Smooth muscle cell (in vitro differentiated cells): ENCODE measurements at regions not wholly inside any gene's neighbourhood (a gene's known extent, or its start where the extent isn't known, plus 50 kb on each side); places are given as distances from the start of the nearest gene placed in this dataset.

ENCODE experiments used
- DNase-seq: peaks from one replicate; lab custom pipeline; 2025; ENCODE audit not compliant: unreplicated experiment; lab: John Stamatoyannopoulos, UW
- H2AFZ ChIP-seq: fragments of 200-600 bp; sonication (generic); 2 replicates; pipeline ENCODE4 v1.6.0; 2016; ENCODE audit warnings: antibody characterized with exemption, low read depth, mild to moderate bottlenecking
- H3F3A ChIP-seq: fragments of 200-600 bp; sonication (generic); 2 replicates; pipeline ENCODE4 v1.6.0; 2017; ENCODE audit warnings: antibody characterized with exemption, low read depth
- H3K27ac ChIP-seq: fragments of 200-600 bp; sonication (generic); 2 replicates; pipeline ENCODE4 v1.5.1; 2016; ENCODE audit warnings: low read depth, mild to moderate bottlenecking
- H3K27me3 ChIP-seq: fragments of 200-600 bp; sonication (generic); 2 replicates; pipeline ENCODE4 v1.6.1; 2016; ENCODE audit warnings: low read depth, mild to moderate bottlenecking
- H3K36me3 ChIP-seq: fragments of 200-600 bp; sonication (generic); 2 replicates; pipeline ENCODE4 v1.5.1; 2016; ENCODE audit warnings: low read depth
- H3K4me1 ChIP-seq: fragments of 200-600 bp; sonication (generic); 2 replicates; pipeline ENCODE4 v1.5.1; 2016; ENCODE audit warnings: low read depth
- H3K4me2 ChIP-seq: fragments of 200-600 bp; sonication (generic); 2 replicates; pipeline ENCODE4 v1.6.0; 2016; ENCODE audit warnings: mild to moderate bottlenecking
- H3K4me3 ChIP-seq: fragments of 200-600 bp; sonication (generic); 2 replicates; pipeline ENCODE4 v1.5.1; 2016; ENCODE audit warnings: mild to moderate bottlenecking
- H3K79me2 ChIP-seq: fragments of 200-600 bp; sonication (generic); 2 replicates; pipeline ENCODE4 v1.6.0; 2016; ENCODE audit warnings: low read depth, mild to moderate bottlenecking
- H3K9ac ChIP-seq: fragments of 200-600 bp; sonication (generic); 2 replicates; pipeline ENCODE4 v1.6.0; 2016; ENCODE audit warnings: low read depth
- H3K9me3 ChIP-seq: fragments of 200-600 bp; sonication (generic); replicated peaks from 2 replicates; pipeline ENCODE4 v1.5.1; 2016; ENCODE audit warnings: low read depth
- H4K20me1 ChIP-seq: fragments of 200-600 bp; sonication (generic); 2 replicates; pipeline ENCODE4 v1.6.0; 2016; ENCODE audit warnings: low read depth
- WGBS: methylation state at CpG from one replicate; pipeline ENCODE4 v1.1.7; 2016; ENCODE audit warnings: low lambda C conversion rate; 5-methylcytosine and 5-hydroxymethylcytosine counted together
- TF ChIP-seq, protein P1 (sequence below): fragments of 200-600 bp; sonication (generic); IDR thresholded peaks from 2 replicates; pipeline ENCODE4 v1.5.1; 2017; ENCODE audit warnings: borderline replicate concordance, mild to moderate bottlenecking, antibody characterized with exemption; ENCODE audit not compliant: insufficient read depth, poor library complexity, severe bottlenecking

DNA sequence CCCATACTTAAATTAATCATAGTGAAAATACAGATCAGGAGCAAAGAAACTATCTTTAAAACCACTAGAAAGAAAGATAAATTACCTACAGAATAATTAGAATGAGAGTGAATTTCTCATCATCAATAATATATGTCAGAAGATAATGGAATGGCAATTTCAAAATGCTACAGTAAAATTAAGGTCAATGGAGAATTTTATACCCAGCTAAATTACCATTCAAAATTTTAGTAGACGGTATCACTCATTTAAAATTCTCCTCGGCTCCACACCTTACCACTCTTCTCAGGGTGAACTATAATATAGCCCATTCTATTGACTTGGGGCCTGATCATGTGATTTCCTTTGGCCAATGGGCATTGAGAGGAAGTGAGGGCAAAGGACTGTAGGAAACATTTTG, 192.5 kb upstream of the TCERG1L start:
- 98% methylated on average over 2 of the region's 2 CpGs for WGBS
- H3K4me3 ChIP-seq = no peak overlapping the region
- peaks cover 13% of the 10 kb centered on the region for H3K9me3 ChIP-seq
- TF ChIP-seq, protein P1, sequence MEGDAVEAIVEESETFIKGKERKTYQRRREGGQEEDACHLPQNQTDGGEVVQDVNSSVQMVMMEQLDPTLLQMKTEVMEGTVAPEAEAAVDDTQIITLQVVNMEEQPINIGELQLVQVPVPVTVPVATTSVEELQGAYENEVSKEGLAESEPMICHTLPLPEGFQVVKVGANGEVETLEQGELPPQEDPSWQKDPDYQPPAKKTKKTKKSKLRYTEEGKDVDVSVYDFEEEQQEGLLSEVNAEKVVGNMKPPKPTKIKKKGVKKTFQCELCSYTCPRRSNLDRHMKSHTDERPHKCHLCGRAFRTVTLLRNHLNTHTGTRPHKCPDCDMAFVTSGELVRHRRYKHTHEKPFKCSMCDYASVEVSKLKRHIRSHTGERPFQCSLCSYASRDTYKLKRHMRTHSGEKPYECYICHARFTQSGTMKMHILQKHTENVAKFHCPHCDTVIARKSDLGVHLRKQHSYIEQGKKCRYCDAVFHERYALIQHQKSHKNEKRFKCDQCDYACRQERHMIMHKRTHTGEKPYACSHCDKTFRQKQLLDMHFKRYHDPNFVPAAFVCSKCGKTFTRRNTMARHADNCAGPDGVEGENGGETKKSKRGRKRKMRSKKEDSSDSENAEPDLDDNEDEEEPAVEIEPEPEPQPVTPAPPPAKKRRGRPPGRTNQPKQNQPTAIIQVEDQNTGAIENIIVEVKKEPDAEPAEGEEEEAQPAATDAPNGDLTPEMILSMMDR = no peak
- H3K27me3 ChIP-seq = no peaks in the 10 kb centered on the region
- no peaks in the 10 kb centered on the region for H3F3A ChIP-seq
- no peak overlapping the region for H2AFZ ChIP-seq
- no peaks in the 10 kb centered on the region for H3K36me3 ChIP-seq
- no peak overlapping the region for H3K4me2 ChIP-seq
- no peaks in the 10 kb centered on the region for H4K20me1 ChIP-seq
- no peaks in the 10 kb centered on the region for H3K79me2 ChIP-seq
- no peak for DNase-seq
- H3K27ac ChIP-seq = no peak overlapping the region
- no peaks in the 10 kb centered on the region for H3K4me1 ChIP-seq
- H3K9ac ChIP-seq = no peak overlapping the region

DNA sequence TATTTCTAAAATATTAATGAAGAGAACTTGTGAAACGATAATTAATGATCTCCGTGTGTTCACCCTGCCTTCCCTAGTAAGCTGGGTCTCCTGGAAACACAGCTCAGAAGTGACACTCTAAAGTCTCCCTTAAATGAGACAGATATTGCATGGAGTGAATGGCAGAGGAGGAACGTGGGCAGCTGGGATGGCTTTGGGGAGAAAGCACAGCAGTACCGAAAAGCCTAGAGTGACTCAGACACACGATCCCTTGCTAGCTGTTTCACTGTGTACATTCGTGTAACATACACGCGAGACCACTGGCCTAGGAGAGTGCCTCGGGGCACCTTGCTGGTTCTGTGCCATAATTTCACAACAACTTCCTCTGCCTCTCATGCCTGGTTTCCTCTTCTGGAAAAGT, 199.9 kb upstream of the TCERG1L start:
- DNase-seq = no peak
- H3K27ac ChIP-seq = no peak overlapping the region
- H3K9me3 ChIP-seq = no peaks in the 10 kb centered on the region
- 93% methylated on average over 9 of the region's 9 CpGs for WGBS
- H3K27me3 ChIP-seq = peaks cover 21% of the 10 kb centered on the region
- no peak overlapping the region for H3K4me3 ChIP-seq
- H3K36me3 ChIP-seq = no peaks in the 10 kb centered on the region
- peaks cover 7% of the 10 kb centered on the region for H3K4me1 ChIP-seq
- TF ChIP-seq, protein P1 = no peak
- no peak overlapping the region for H3K4me2 ChIP-seq
- no peaks in the 10 kb centered on the region for H3F3A ChIP-seq
- no peak overlapping the region for H3K9ac ChIP-seq
- H3K79me2 ChIP-seq = no peaks in the 10 kb centered on the region
- H2AFZ ChIP-seq = no peak overlapping the region
- peaks cover 8% of the 10 kb centered on the region for H4K20me1 ChIP-seq

DNA sequence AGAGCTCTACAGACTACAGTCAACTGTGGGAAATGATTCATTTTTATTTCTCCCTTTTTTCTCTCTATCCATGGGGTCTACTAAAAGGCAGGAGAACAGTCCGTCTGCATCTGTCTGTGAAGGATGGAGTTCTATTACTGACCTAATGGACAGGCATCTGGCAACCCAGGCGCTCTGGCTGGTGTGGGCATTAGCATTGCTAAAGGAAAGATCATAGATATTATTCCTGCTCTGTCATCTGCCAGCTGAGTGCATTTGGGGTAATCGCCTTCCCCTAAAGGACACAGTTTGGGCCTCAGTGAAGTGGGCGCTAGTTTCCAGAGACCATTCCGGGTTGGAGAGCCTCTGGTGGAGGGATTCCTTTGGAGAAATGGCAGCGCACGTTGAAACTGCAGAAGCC, 201.3 kb upstream of the TCERG1L start:
- no peak for DNase-seq
- Histone ChIP-seq H4K20me1 (peaks cover 8% of the 10 kb centered on the region), H3K4me1 (peaks cover 7% of the 10 kb centered on the region), H3K4me3 (no peak overlapping the region), H3K79me2 (no peaks in the 10 kb centered on the region), H3K4me2 (no peak overlapping the region), H3K9me3 (no peaks in the 10 kb centered on the region), H3K36me3 (no peaks in the 10 kb centered on the region), H3K27ac (no peak overlapping the region), H2AFZ (no peak overlapping the region), H3K9ac (no peak overlapping the region), H3F3A (no peaks in the 10 kb centered on the region), H3K27me3 (peaks cover 36% of the 10 kb centered on the region)
- WGBS = 93% methylated on average over 7 of the region's 7 CpGs
- TF ChIP-seq, protein P1 = no peak

- Histone ChIP-seq H3K9me3 (no peaks in the 10 kb centered on the region), H2AFZ (no peak overlapping the region), H3K79me2 (no peaks in the 10 kb centered on the region), H3K36me3 (no peaks in the 10 kb centered on the region), H3K27me3 (peaks cover 41% of the 10 kb centered on the region), H3K4me2 (no peak overlapping the region), H4K20me1 (peaks cover 8% of the 10 kb centered on the region), H3K27ac (no peak overlapping the region), H3K9ac (no peak overlapping the region), H3F3A (no peaks in the 10 kb centered on the region), H3K4me1 (peaks cover 7% of the 10 kb centered on the region), H3K4me3 (no peak overlapping the region)
- 65% methylated on average over 4 of the region's 4 CpGs for WGBS
- DNase-seq = no peak
- TF ChIP-seq, protein P1 = no peak
Measured at GRCh38 chr10:131513445-131513844, 201.9 kb upstream of the TCERG1L start.
